HG03280 (cell line): ENCODE measurements at regions not wholly inside any gene's neighbourhood (a gene's known extent, or its start where the extent isn't known, plus 50 kb on each side); places are given as distances from the start of the nearest gene placed in this dataset.

Source experiments
- ATAC-seq: cut with Tn5 transposase; IDR thresholded peaks from one replicate; pipeline ENCODE4 v1.9.1; 2021; ENCODE audit warnings: mild to moderate bottlenecking, moderate library complexity; ENCODE audit not compliant: unreplicated experiment

GRCh38 chr10:83153714-83154113, 985.6 kb upstream of the GHITM start:
- no peak for ATAC-seq

GRCh38 chr10:83164156-83164555, 975.2 kb upstream of the GHITM start:
- no peak for ATAC-seq

- no peak for ATAC-seq
Measured at GRCh38 chr10:83165265-83165664, 974.0 kb upstream of the GHITM start.

- no peak for ATAC-seq
Measured at GRCh38 chr10:83166344-83166743, 973.0 kb upstream of the GHITM start.

GRCh38 chr10:83167081-83167480, 972.2 kb upstream of the GHITM start:
- ATAC-seq: no peak

- no peak for ATAC-seq
Measured at GRCh38 chr10:83176901-83177300, 962.4 kb upstream of the GHITM start.

GRCh38 chr10:83178526-83178925, 960.8 kb upstream of the GHITM start:
- no peak for ATAC-seq

GRCh38 chr10:83179371-83179770, 959.9 kb upstream of the GHITM start:
- no peak for ATAC-seq

GRCh38 chr10:83182076-83182475, 957.2 kb upstream of the GHITM start:
- no peak for ATAC-seq

GRCh38 chr10:83184641-83185040, 954.7 kb upstream of the GHITM start:
- no peak for ATAC-seq

GRCh38 chr10:83190614-83191013, 948.7 kb upstream of the GHITM start:
- ATAC-seq: no peak

- no peak for ATAC-seq
Measured at GRCh38 chr10:83193026-83193425, 946.3 kb upstream of the GHITM start.

- no peak for ATAC-seq
Measured at GRCh38 chr10:83195021-83195420, 944.3 kb upstream of the GHITM start.

- no peak for ATAC-seq
Measured at GRCh38 chr10:83199374-83199773, 939.9 kb upstream of the GHITM start.

- ATAC-seq: no peak
Measured at GRCh38 chr10:83205861-83206260, 933.4 kb upstream of the GHITM start.

- ATAC-seq: no peak
Measured at GRCh38 chr10:83212632-83213334, 926.5 kb upstream of the GHITM start.

GRCh38 chr10:83214136-83214535, 925.2 kb upstream of the GHITM start:
- ATAC-seq: no peak

- no peak for ATAC-seq
Measured at GRCh38 chr10:83218205-83218604, 921.1 kb upstream of the GHITM start.

- ATAC-seq: no peak
Measured at GRCh38 chr10:83222300-83222699, 917.0 kb upstream of the GHITM start.

- ATAC-seq: no peak
Measured at GRCh38 chr10:83222832-83223742, 916.2 kb upstream of the GHITM start.

- ATAC-seq: no peak
Measured at GRCh38 chr10:83225781-83226180, 913.5 kb upstream of the GHITM start.

- ATAC-seq: no peak
Measured at GRCh38 chr10:83229991-83230390, 909.3 kb upstream of the GHITM start.
